AG10803 (cell line): ENCODE measurements at regions not wholly inside any gene's neighbourhood (a gene's known extent, or its start where the extent isn't known, plus 50 kb on each side); places are given as distances from the start of the nearest gene placed in this dataset.

Source experiments
- DNase-seq: peaks from one replicate; pipeline ENCODE4 v3.0.0; 2010; ENCODE audit warnings: low read depth
- H3K4me3 ChIP-seq: 2 replicates; pipeline ENCODE4 v1.5.1; 2011; ENCODE audit warnings: mild to moderate bottlenecking, low read length, control low read depth
- CTCF ChIP-seq: conservative IDR thresholded peaks from 2 replicates; pipeline ENCODE4 v1.5.1; 2011; ENCODE audit warnings: mild to moderate bottlenecking, low read length, control low read depth, inconsistent platforms

GRCh38 chr9:22374051-22374450, 72.6 kb upstream of the DMRTA1 start:
- no peak for TF ChIP-seq CTCF
- DNase-seq = no peak
- no peak overlapping the region for H3K4me3 ChIP-seq

GRCh38 chr9:22379272-22379671, 67.4 kb upstream of the DMRTA1 start:
- TF ChIP-seq CTCF = no peak
- no peak overlapping the region for H3K4me3 ChIP-seq
- DNase-seq = no peak

- H3K4me3 ChIP-seq = no peak overlapping the region
- no peak for DNase-seq
- TF ChIP-seq CTCF = no peak
Observed at GRCh38 chr9:22381170-22381569, 65.5 kb upstream of the DMRTA1 start.

GRCh38 chr9:22382331-22382730, 64.3 kb upstream of the DMRTA1 start:
- TF ChIP-seq CTCF = no peak
- no peak overlapping the region for H3K4me3 ChIP-seq
- no peak for DNase-seq

- no peak for DNase-seq
- TF ChIP-seq CTCF = no peak
Observed at GRCh38 chr9:22383718-22384117, 62.9 kb upstream of the DMRTA1 start.

GRCh38 chr9:22389271-22389670, 57.4 kb upstream of the DMRTA1 start:
- no peak for TF ChIP-seq CTCF
- DNase-seq = no peak
- H3K4me3 ChIP-seq = no peak overlapping the region

More at GRCh38 chr9:22383718-22384117, 62.9 kb upstream of the DMRTA1 start:
- no peak overlapping the region for H3K4me3 ChIP-seq

GRCh38 chr9:22392523-22392922, 54.1 kb upstream of the DMRTA1 start:
- no peak for DNase-seq
- no peak for TF ChIP-seq CTCF

More at GRCh38 chr9:22392523-22392922, 54.1 kb upstream of the DMRTA1 start:
- no peak overlapping the region for H3K4me3 ChIP-seq
